ENCODE measurements at regions not wholly inside any gene's neighbourhood (a gene's known extent, or its start where the extent isn't known, plus 50 kb on each side); places are given as distances from the start of the nearest gene placed in this dataset.

GRCh38 chrX:96564595-96564994, 120.0 kb upstream of the DIAPH2 start:
- no peak overlapping the region for H3K27ac ChIP-seq (ENCODE audit: low read depth in 1 of 2, low read length in 1 of 2)

DNA sequence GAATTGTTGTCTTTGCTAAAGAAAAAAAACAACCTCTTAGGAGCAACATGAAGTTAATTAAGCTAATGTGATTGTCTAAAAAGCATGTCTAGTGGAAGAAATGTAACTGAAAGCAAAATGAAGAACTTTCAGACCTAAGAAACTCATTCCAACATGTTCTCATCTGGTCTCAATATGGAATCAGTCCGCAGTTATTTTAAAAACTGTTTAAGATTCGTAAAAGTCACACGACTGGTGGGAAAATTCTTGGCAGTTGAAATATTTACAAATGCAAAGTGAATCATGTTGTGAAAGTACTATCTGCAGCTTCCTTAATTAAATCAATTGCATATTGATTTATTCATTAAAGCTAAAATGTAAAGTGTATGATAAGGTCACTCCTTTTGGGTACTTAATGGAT, 117.8 kb upstream of the DIAPH2 start:
- Histone ChIP-seq H3K36me3 (ENCODE audit: control insufficient read depth in 4 of 4, insufficient read depth in 4 of 4, low read length in 4 of 4) (no peaks in the 10 kb centered on the region), H3K4me3 (no peak overlapping the region), H3K27me3 (ENCODE audit: control insufficient read depth in 3 of 3, insufficient read depth in 3 of 3, low read length in 2 of 3) (peaks cover 0 to 3% (median 0%) of the 10 kb centered on the region in 3 donors), H3K4me1 (ENCODE audit: control insufficient read depth in 5 of 5, insufficient read depth in 5 of 5, low read length in 5 of 5) (peaks cover 0 to 5% (median 0%) of the 10 kb centered on the region in 5 donors), H3K27ac (ENCODE audit: low read depth in 1 of 2, low read length in 1 of 2) (no peak overlapping the region), H3K9ac (ENCODE audit: insufficient read depth in 1 of 2, low read length in 2 of 2) (no peak overlapping the region), H3K9me3 (ENCODE audit: control insufficient read depth in 4 of 4, insufficient read depth in 3 of 4, low read length in 3 of 4) (no peaks in the 10 kb centered on the region)
- TF ChIP-seq, protein P1, sequence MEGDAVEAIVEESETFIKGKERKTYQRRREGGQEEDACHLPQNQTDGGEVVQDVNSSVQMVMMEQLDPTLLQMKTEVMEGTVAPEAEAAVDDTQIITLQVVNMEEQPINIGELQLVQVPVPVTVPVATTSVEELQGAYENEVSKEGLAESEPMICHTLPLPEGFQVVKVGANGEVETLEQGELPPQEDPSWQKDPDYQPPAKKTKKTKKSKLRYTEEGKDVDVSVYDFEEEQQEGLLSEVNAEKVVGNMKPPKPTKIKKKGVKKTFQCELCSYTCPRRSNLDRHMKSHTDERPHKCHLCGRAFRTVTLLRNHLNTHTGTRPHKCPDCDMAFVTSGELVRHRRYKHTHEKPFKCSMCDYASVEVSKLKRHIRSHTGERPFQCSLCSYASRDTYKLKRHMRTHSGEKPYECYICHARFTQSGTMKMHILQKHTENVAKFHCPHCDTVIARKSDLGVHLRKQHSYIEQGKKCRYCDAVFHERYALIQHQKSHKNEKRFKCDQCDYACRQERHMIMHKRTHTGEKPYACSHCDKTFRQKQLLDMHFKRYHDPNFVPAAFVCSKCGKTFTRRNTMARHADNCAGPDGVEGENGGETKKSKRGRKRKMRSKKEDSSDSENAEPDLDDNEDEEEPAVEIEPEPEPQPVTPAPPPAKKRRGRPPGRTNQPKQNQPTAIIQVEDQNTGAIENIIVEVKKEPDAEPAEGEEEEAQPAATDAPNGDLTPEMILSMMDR (IDR thresholded peaks at IDR 0.05; ENCODE audit: control extremely low read depth, extremely low read depth), result no peak
- ATAC-seq (ENCODE audit: insufficient read depth, low FRiP score) (no peak), DNase-seq (no peak)
- WGBS, 2 donors, result 91 to 93% methylated on average over 3 of the region's 3 CpGs

More at GRCh38 chrX:96564595-96564994, 120.0 kb upstream of the DIAPH2 start:
- no peak overlapping the region for H3K4me3 ChIP-seq
- no peaks in the 10 kb centered on the region for H3K9me3 ChIP-seq (ENCODE audit: control insufficient read depth in 4 of 4, insufficient read depth in 3 of 4, low read length in 3 of 4)
- H3K27me3 ChIP-seq (ENCODE audit: control insufficient read depth in 3 of 3, insufficient read depth in 3 of 3, low read length in 2 of 3), result peaks cover 0 to 3% (median 0%) of the 10 kb centered on the region in 3 donors
- DNase-seq (no peak), ATAC-seq (ENCODE audit: insufficient read depth, low FRiP score) (no peak)
- 44 to 70% methylated on average over 1 of the region's 1 CpG for WGBS, 2 donors
- H3K4me1 ChIP-seq (ENCODE audit: control insufficient read depth in 5 of 5, insufficient read depth in 5 of 5, low read length in 5 of 5), result peaks cover 0 to 5% (median 0%) of the 10 kb centered on the region in 5 donors
- H3K9ac ChIP-seq (ENCODE audit: insufficient read depth in 1 of 2, low read length in 2 of 2), result no peak overlapping the region
- H3K36me3 ChIP-seq (ENCODE audit: control insufficient read depth in 4 of 4, insufficient read depth in 4 of 4, low read length in 4 of 4), result no peaks in the 10 kb centered on the region
- TF ChIP-seq, protein P1 (IDR thresholded peaks at IDR 0.05; ENCODE audit: control extremely low read depth, extremely low read depth), result no peak

GRCh38 chrX:96568071-96568470, 116.6 kb upstream of the DIAPH2 start:
- Histone ChIP-seq H3K4me1 (ENCODE audit: control insufficient read depth in 5 of 5, insufficient read depth in 5 of 5, low read length in 5 of 5) (peaks cover 0 to 5% (median 0%) of the 10 kb centered on the region in 5 donors), H3K9me3 (ENCODE audit: control insufficient read depth in 4 of 4, insufficient read depth in 3 of 4, low read length in 3 of 4) (no peaks in the 10 kb centered on the region), H3K27ac (ENCODE audit: low read depth in 1 of 2, low read length in 1 of 2) (no peak overlapping the region), H3K36me3 (ENCODE audit: control insufficient read depth in 4 of 4, insufficient read depth in 4 of 4, low read length in 4 of 4) (no peaks in the 10 kb centered on the region), H3K4me3 (no peak overlapping the region), H3K27me3 (ENCODE audit: control insufficient read depth in 3 of 3, insufficient read depth in 3 of 3, low read length in 2 of 3) (peaks cover 0 to 6% (median 0%) of the 10 kb centered on the region in 3 donors), H3K9ac (ENCODE audit: insufficient read depth in 1 of 2, low read length in 2 of 2) (no peak overlapping the region)
- TF ChIP-seq, protein P1 (IDR thresholded peaks at IDR 0.05; ENCODE audit: control extremely low read depth, extremely low read depth), result no peak
- 56 to 70% methylated on average over 3 of the region's 3 CpGs for whole genome bisulfite sequencing, 2 donors
- DNase-seq (no peak), ATAC-seq (ENCODE audit: insufficient read depth, low FRiP score) (no peak)

GRCh38 chrX:96569034-96569433, 115.6 kb upstream of the DIAPH2 start:
- Histone ChIP-seq H3K9ac (ENCODE audit: insufficient read depth in 1 of 2, low read length in 2 of 2) (no peak overlapping the region), H3K9me3 (ENCODE audit: control insufficient read depth in 4 of 4, insufficient read depth in 3 of 4, low read length in 3 of 4) (no peaks in the 10 kb centered on the region), H3K27ac (ENCODE audit: low read depth in 1 of 2, low read length in 1 of 2) (no peak overlapping the region), H3K4me3 (no peak overlapping the region), H3K27me3 (ENCODE audit: control insufficient read depth in 3 of 3, insufficient read depth in 3 of 3, low read length in 2 of 3) (peaks cover 0 to 7% (median 0%) of the 10 kb centered on the region in 3 donors), H3K36me3 (ENCODE audit: control insufficient read depth in 4 of 4, insufficient read depth in 4 of 4, low read length in 4 of 4) (no peaks in the 10 kb centered on the region), H3K4me1 (ENCODE audit: control insufficient read depth in 5 of 5, insufficient read depth in 5 of 5, low read length in 5 of 5) (peaks cover 0 to 5% (median 0%) of the 10 kb centered on the region in 5 donors)
- WGBS, 2 donors, result 85 to 97% methylated on average over 3 of the region's 3 CpGs
- ATAC-seq (ENCODE audit: insufficient read depth, low FRiP score) (no peak), DNase-seq (no peak)
- TF ChIP-seq, protein P1 (IDR thresholded peaks at IDR 0.05; ENCODE audit: control extremely low read depth, extremely low read depth), result no peak

All from lung (tissue), 11 donors.